GM03348 (cell line): ENCODE measurements at regions not wholly inside any gene's neighbourhood (a gene's known extent, or its start where the extent isn't known, plus 50 kb on each side); places are given as distances from the start of the nearest gene placed in this dataset.

Source experiments
- DNase-seq: peaks from one replicate; pipeline ENCODE4 v3.0.0; 2012; ENCODE audit warnings: low spot score

DNA sequence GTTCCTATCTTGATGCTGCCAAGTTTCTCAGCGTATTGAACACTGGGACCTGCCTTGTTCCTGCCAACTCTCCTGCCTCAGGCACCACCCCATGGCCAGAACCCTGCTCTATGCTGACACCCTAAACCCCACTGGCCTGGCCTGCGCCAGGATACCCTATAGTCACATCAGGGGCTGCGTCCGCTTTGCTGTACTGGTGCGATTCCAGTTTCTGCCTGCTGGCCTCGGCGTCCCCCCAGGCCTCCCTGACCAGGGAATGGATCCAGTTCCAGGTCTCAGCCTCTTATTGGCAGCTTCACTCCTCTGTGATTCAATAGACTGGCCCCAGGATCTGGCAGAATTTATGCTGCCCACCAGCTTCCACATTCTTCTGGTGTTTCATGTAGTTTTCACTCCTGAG, 55.0 kb downstream of the GPR6 start:
- no peak for DNase-seq

DNA sequence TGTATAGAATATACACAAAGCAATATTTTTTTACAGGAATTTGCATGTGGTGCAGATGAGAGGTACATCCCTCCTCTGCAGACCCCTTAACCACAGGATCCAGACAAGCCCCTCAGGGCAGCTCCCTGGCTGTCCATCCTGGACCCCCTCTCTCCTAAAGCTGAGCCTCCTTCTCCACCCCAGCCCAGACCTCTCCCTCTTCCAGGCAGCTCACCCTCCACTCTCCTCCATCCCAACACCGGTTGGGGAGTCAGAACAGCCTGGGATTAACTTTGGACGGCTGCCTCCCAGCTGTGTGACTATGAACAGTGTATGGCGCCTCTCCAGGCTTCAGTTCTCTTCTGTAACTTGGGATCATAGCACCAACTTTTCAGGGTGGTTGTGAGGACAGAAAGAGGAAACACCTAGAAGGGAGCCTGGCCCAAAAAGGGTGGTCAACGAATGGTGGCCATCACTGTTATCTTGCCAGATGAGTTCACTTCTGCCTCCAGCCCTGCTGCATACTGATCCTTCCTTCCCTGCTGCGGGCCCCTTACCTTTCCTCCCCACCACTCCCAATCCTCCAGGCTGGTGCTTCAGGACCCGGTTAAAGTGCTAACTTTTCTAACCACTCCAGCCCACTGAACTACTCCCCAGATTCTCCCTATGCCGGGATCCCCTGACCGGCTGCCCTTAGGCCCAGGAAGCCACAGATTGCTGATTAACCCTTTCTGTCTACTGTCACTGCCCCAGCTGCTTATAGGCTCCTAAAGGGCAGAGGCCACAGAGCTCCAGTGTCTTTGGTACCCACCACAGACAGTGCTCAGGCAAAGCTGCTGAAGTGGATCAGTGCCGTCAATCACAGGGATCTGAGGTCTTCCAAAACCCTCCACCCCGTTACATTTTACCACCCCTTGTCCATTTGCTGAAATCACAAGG, 55.9 kb downstream of the GPR6 start:
- DNase-seq, result no peak

DNA sequence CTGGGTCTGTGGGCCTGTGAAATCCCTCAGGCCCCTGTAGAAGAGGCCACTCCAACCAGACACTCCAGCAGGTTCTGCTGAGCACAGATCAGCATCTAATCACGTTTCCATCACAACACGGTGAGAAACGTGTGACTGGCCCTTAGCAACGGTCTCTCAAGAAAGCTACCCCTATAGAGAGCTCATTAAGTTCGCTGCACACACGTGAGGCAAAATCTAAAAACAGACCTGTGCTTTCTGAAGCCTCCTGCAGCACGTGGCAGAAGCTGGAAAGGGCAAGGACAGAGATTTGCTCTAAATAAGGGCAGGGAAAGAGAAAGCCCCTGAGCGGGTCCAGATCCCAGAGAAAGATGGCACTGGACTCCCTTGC, 56.5 kb downstream of the GPR6 start:
- no peak for DNase-seq

GRCh38 chr6:110035321-110035720, 57.2 kb downstream of the GPR6 start:
- DNase-seq, result no peak

GRCh38 chr6:110036408-110037302, 58.5 kb downstream of the GPR6 start:
- no peak for DNase-seq

- DNase-seq, result no peak
Observed at GRCh38 chr6:110037726-110038295, 59.7 kb downstream of the GPR6 start.

GRCh38 chr6:110039364-110039980, 61.4 kb downstream of the GPR6 start:
- DNase-seq, result peak; percentile 86

GRCh38 chr6:110039981-110040383, 61.9 kb downstream of the GPR6 start:
- no peak for DNase-seq

- no peak for DNase-seq
Observed at GRCh38 chr6:110040716-110041115, 62.6 kb downstream of the GPR6 start.

GRCh38 chr6:110041126-110041525, 63.0 kb downstream of the GPR6 start:
- DNase-seq, result no peak

GRCh38 chr6:110041830-110042229, 63.7 kb downstream of the GPR6 start:
- no peak for DNase-seq

- DNase-seq, result no peak
Observed at GRCh38 chr6:110042670-110043296, 64.7 kb downstream of the GPR6 start.

GRCh38 chr6:110043366-110043994, 65.4 kb downstream of the GPR6 start:
- no peak for DNase-seq

DNA sequence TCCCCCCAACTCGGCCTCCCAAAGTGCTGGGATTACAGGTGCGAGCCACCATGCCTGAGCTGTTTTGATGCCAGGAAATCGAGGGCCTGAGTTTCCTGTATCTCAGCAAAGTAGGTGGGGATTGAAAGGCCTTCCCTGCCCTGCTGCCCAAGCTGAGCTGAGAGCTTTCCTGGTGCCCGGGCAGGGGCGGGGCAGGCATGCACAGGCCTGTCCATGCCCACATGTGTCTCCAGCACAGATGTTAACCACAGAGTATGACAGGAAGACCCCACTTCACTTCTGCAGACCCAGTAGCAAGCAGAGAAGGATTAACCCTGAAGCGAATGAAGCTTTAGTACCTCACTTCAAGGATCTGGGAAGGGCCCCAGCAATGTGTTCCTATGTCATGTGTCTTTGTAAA, 66.0 kb downstream of the GPR6 start:
- DNase-seq, result no peak

- no peak for DNase-seq
Observed at GRCh38 chr6:110044622-110045021, 66.5 kb downstream of the GPR6 start.

GRCh38 chr6:110048221-110048875, 70.2 kb downstream of the GPR6 start:
- DNase-seq, result no peak

- no peak for DNase-seq
Observed at GRCh38 chr6:110049696-110050439, 71.8 kb downstream of the GPR6 start.
